GM12864 (cell line): ENCODE measurements at regions not wholly inside any gene's neighbourhood (a gene's known extent, or its start where the extent isn't known, plus 50 kb on each side); places are given as distances from the start of the nearest gene placed in this dataset.
"Not testable (repeated sequence)": the region's sequence is repeated elsewhere in the genome, so short reads cannot be mapped to it uniquely, and the experiment has no call there.

Experiments
- DNase-seq: peaks from one replicate; pipeline ENCODE4 v3.0.0-alpha.2; 2011; ENCODE audit warnings: low read depth
- H3K4me3 ChIP-seq: 2 replicates; pipeline ENCODE4 v1.5.1; 2011; ENCODE audit warnings: mild to moderate bottlenecking, low read depth, low read length, control low read depth
- TF ChIP-seq, protein P1 (sequence below): IDR thresholded peaks from 2 replicates; pipeline ENCODE4 v1.5.1; 2011; ENCODE audit warnings: low read depth, mild to moderate bottlenecking, moderate library complexity, low read length, control low read depth, inconsistent platforms; ENCODE audit errors: missing control alignments

DNA sequence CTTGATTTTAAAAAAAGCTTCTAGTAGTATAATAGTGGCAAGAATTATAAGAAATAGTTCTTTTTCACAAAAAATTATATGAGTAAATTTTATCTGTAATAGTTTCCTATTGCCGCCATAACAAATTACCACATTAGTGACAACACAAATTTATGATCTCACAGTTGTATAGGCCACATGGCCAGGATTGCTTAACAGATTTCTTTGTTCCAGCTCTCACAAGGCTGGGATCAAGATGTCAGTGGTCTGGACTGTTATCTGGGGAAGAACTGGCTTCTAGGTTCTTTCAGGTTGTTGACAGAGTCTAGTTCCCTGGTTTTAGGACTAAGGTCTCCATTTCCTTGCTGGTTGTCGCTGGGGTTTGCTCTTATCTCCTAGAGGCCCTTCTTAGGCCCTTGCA lies 236.4 kb downstream of the USP25 start:
- TF ChIP-seq, protein P1, sequence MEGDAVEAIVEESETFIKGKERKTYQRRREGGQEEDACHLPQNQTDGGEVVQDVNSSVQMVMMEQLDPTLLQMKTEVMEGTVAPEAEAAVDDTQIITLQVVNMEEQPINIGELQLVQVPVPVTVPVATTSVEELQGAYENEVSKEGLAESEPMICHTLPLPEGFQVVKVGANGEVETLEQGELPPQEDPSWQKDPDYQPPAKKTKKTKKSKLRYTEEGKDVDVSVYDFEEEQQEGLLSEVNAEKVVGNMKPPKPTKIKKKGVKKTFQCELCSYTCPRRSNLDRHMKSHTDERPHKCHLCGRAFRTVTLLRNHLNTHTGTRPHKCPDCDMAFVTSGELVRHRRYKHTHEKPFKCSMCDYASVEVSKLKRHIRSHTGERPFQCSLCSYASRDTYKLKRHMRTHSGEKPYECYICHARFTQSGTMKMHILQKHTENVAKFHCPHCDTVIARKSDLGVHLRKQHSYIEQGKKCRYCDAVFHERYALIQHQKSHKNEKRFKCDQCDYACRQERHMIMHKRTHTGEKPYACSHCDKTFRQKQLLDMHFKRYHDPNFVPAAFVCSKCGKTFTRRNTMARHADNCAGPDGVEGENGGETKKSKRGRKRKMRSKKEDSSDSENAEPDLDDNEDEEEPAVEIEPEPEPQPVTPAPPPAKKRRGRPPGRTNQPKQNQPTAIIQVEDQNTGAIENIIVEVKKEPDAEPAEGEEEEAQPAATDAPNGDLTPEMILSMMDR: no peak
- DNase-seq: no peak
- H3K4me3 ChIP-seq: no peak overlapping the region

DNA sequence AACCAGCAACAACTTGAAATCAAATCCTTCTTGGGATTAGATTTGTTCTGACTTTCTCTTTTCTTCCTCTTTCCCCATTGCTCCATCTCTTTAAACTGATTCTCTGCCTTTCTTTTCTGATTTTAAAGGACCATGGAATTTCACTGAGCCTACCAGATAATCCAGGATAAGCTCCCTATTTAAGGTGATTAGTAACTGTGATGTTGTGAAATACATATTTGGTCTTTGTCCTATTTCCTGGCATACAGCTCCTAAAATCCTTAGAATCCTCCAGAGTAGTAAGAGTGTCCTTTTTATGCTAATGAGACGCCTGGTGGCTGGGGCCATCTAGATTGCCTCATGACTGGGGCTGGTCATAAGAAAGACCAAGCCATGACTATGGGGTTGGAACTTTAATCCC lies 236.9 kb downstream of the USP25 start:
- TF ChIP-seq, protein P1: no peak
- H3K4me3 ChIP-seq: no peak overlapping the region
- no peak for DNase-seq

DNA sequence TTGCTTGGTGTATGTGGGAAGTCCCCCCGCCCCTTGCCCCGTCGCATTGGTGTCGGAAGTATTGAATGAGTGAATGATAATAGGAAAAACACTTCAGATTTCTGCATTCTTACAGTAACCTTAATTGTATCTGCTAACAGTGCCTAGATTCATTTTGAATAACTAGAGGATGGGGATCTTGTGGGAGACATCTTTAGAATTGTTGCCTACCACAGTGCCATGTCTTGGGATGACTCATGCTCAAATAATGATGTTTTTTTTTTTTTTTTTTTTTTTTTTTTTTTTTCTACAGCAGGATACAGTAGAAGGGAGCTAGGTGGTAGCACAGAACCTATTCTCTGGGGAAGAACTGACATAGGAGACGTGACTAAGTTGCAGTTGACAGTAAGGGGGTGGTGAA lies 237.9 kb downstream of the USP25 start:
- no peak for DNase-seq
- H3K4me3 ChIP-seq: no peak overlapping the region
- TF ChIP-seq, protein P1: no peak

DNA sequence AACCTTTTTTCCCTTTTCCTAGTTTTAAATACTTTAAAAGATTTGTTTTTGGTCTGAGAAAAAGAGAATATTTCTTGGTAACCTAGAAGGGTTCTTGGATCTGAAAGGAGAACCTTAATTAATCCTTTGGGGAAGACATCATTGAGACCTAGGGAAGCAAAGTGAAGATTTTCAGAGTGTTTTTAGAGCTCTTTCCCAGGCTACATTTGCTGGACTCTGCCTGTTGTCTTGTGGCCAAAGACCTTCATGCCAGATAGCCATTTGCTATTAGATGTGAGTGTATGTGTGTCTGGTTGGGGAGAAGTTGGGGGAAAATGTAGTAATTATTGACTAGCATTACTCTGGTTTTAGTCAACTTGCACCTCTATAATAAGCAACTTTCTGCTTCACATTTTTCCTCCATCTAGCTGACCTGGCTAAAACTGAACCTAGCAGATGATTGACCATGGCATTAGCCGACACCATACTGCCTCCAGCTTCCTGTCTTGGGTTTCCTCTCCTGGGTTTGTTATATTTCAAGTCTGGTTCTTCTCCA lies 239.1 kb downstream of the USP25 start:
- DNase-seq: no peak

GRCh38 chr21:15976807-15977206 lies 247.0 kb downstream of the USP25 start:
- TF ChIP-seq, protein P1: no peak
- no peak for DNase-seq
- H3K4me3 ChIP-seq: no peak overlapping the region

More for the DNA sequence above, 239.1 kb downstream of the USP25 start:
- no peak overlapping the region for H3K4me3 ChIP-seq
- TF ChIP-seq, protein P1: no peak

DNA sequence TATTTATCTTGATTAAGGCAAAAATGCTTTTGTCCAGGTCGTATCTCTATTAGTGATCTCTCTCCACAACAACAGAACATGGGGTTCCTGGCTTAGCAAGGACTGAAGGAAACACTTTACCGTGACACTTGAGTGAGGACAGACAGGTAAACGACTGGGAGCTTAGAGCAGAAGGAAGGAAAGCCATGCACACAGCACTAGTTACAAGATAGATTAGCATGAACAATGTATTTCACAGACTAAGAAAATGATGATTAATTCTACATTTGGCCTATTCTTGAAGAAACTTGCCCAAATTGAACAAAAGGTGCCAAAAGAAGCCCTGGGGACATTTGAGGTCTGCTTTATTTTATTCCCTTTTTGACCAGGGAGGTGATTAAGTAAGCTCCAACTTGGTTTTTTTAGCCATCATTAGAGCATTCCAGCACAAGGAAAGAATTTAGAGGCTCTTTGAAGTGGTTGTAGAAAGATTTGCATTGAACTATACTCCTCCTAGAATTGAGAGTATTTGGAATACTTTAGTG lies 248.5 kb downstream of the USP25 start:
- H3K4me3 ChIP-seq: no peak overlapping the region
- DNase-seq: no peak
- TF ChIP-seq, protein P1: no peak

DNA sequence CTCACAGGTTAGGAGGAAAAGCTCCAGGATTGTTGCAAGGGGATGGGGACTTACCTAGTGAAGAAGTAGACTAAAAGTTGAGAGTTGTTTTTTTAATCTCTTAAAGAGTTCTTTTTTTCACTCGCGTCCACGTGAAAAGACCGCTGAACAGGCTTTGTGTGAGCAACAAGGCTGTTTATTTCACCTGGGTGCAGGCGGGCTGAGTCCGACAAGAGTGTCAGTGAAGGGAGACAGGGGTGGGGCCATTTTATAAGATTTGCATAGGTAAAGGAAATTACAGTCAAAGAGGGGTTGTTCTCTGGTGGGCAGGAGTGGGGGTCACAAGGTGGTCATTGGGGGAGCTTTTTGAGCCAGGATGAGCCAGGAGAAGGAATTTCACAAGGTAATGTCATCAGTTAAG lies 249.7 kb downstream of the USP25 start:
- H3K4me3 ChIP-seq, DNase-seq: not testable (repeated sequence)

GRCh38 chr21:15986277-15986676 lies 256.5 kb downstream of the USP25 start:
- TF ChIP-seq, protein P1: no peak
- no peak for DNase-seq
- no peak overlapping the region for H3K4me3 ChIP-seq
